Uterus (tissue), 3 donors: ENCODE measurements at regions not wholly inside any gene's neighbourhood (a gene's known extent, or its start where the extent isn't known, plus 50 kb on each side); places are given as distances from the start of the nearest gene placed in this dataset.

ENCODE experiments used
- DNase-seq, 2 donors: peaks; one replicate each; pipeline ENCODE4 v3.0.0-alpha.2; 2019 to 2020
- H3K27ac ChIP-seq, 2 donors: fragments of 200-600 bp; sonication (generic); 1 replicate in 1 of 2; 2 replicates in 1 of 2; pipeline ENCODE4 v1.5.1; 2016 to 2018
- H3K27me3 ChIP-seq, 2 donors: fragments of 200-600 bp; sonication (generic); one replicate each; pipeline ENCODE4 v1.5.1; 2018 to 2019; ENCODE audit warnings: control low read depth in 1 of 2
- H3K36me3 ChIP-seq, 2 donors: fragments of 200-600 bp; sonication (generic); one replicate each; pipeline ENCODE4 v1.5.1; 2019; ENCODE audit warnings: control low read depth in 1 of 2
- H3K4me1 ChIP-seq, 2 donors: fragments of 200-600 bp; sonication (generic); one replicate each; pipeline ENCODE4 v1.5.1; 2018 to 2019; ENCODE audit warnings: control low read depth in 1 of 2
- H3K4me3 ChIP-seq, 2 donors: fragments of 200-600 bp; sonication (generic); 1 replicate in 1 of 2; 2 replicates in 1 of 2; pipeline ENCODE4 v1.5.1; 2018 to 2019; ENCODE audit warnings: mild to moderate bottlenecking in 1 of 2
- H3K9me3 ChIP-seq, 2 donors: fragments of 200-600 bp; sonication (generic); one replicate each; pipeline ENCODE4 v1.5.1; 2019; ENCODE audit warnings: control low read depth in 1 of 2
- POLR2A ChIP-seq, 2 donors: fragments of 450-650 bp; IDR thresholded peaks; one replicate each; pipeline ENCODE4 v1.6.1; 2016; ENCODE audit warnings: antibody characterized with exemption in 2 of 2, mild to moderate bottlenecking in 1 of 2, moderate library complexity in 1 of 2
- intact Hi-C: fragments of 100-400 bp; cut with DNase I; formaldehyde crosslinking; loops from one replicate; pipeline ENCODE4 v1.15.1; 2023; ENCODE audit warnings: low total_unique reads
- TF ChIP-seq, protein P1 (sequence below), 4 experiments: fragments of 200-600 bp in 2 of 4; fragments of 450-650 bp in 2 of 4; sonication (generic) in 2 of 4; IDR thresholded peaks; one replicate each; pipeline ENCODE4 v1.5.1; 2016 to 2019; ENCODE audit warnings: antibody characterized with exemption in 4 of 4, mild to moderate bottlenecking in 2 of 4, moderate library complexity in 1 of 4
- donor health status: DM: yes; HTN: yes; CAD: no.

DNA sequence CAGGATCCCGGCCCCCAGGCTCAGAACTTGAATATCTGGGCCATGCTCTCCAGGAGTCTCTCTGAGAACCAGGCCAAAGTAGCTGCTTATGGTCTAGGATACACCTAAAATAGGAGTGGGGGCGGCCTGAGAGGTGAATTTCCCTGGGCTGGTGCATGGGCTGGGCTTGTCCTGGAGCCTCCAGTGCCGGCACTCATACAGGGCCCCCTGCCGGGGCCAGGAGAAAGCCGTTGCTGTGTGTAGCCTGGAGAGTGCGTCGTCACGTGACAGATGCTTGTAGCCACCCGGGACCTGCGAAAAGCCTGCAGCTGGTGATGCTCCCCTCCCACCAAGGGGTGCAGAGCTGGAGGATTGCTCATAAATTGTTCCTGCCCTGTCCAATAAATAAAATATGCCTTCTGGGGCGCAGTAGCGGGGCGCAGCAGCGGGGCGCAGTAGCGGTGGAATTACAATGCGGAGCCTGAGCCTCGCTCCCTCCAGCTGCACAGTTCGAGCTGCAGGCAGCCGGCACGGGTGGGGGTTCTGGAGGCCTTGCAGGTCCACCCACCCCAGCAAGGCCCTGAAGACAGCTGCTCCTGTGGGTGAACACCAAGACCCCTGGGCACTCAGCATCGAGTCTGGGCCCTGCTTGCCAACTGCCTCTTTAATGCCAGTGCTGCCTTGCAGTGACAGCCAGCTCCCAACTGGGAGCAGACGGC lies 289.9 kb downstream of the NDUFA10 start:
- no peaks in the 10 kb centered on the region for H3K9me3 ChIP-seq
- H3K27me3 ChIP-seq: no peaks in the 10 kb centered on the region
- H3K4me1 ChIP-seq: no peaks in the 10 kb centered on the region
- no peaks in the 10 kb centered on the region for H3K36me3 ChIP-seq
- DNase-seq: no peak
- TF ChIP-seq, protein P1, sequence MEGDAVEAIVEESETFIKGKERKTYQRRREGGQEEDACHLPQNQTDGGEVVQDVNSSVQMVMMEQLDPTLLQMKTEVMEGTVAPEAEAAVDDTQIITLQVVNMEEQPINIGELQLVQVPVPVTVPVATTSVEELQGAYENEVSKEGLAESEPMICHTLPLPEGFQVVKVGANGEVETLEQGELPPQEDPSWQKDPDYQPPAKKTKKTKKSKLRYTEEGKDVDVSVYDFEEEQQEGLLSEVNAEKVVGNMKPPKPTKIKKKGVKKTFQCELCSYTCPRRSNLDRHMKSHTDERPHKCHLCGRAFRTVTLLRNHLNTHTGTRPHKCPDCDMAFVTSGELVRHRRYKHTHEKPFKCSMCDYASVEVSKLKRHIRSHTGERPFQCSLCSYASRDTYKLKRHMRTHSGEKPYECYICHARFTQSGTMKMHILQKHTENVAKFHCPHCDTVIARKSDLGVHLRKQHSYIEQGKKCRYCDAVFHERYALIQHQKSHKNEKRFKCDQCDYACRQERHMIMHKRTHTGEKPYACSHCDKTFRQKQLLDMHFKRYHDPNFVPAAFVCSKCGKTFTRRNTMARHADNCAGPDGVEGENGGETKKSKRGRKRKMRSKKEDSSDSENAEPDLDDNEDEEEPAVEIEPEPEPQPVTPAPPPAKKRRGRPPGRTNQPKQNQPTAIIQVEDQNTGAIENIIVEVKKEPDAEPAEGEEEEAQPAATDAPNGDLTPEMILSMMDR (IDR thresholded peaks at IDR 0.05): peak in 1 of 4 experiments; percentile 34
- TF ChIP-seq POLR2A (IDR thresholded peaks at IDR 0.05): no peak
- H3K4me3 ChIP-seq: no peak overlapping the region
- intact Hi-C loops: no loop called here
- no peak overlapping the region for H3K27ac ChIP-seq

DNA sequence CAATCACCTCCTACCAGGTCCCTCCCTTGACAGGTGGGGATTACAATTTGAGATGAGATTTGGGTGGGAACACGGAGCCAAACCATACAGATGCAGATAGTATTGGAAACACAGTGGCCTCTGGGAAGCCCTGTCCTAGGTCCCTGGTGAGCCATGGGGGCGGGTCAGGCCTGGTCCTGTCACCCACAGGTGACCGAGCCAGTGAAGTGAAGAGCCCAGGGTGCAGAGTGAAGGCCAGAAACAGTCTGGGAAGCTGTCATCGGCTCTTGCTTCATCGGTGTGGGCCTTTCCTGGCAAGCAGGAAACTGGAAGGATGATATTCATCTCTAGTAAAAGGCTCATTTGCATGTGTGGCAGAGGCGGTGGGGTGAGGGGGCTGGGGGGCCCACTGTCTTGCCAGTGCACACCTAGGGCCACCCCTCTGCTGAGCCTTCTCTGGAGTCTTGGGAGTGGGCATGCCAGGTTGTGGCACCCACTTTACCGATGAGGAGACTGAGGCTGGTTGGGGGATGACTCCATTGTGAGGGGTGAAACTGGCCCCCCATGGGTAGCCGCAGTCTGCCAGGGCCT lies 290.6 kb downstream of the NDUFA10 start:
- Histone ChIP-seq H3K9me3 (no peaks in the 10 kb centered on the region), H3K27ac (no peak overlapping the region), H3K36me3 (no peaks in the 10 kb centered on the region), H3K4me1 (no peaks in the 10 kb centered on the region), H3K4me3 (no peak overlapping the region), H3K27me3 (no peaks in the 10 kb centered on the region)
- intact Hi-C loops: no loop called here
- no peak for DNase-seq
- no peak for TF ChIP-seq POLR2A (IDR thresholded peaks at IDR 0.05)
- TF ChIP-seq, protein P1 (IDR thresholded peaks at IDR 0.05): no peak

DNA sequence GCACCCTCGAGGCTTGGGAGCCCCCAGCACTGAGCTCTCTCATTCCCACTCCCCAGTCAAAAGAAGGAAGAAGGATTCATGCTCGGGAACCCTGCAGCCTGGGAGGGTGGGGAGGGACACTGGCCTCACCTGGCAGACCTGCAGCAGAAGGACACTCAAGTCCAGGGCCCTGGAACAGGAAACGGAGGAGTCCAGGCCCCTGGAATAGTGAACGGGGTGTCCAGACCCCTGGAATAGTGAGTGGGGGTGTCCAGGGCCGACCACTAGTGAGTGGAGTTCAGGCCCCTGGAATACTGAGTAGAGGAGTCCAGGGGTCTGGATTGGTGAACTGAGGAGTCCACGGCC lies 292.5 kb downstream of the NDUFA10 start:
- Histone ChIP-seq H3K9me3 (no peaks in the 10 kb centered on the region), H3K27ac (no peak overlapping the region), H3K36me3 (no peaks in the 10 kb centered on the region), H3K27me3 (no peaks in the 10 kb centered on the region), H3K4me3 (no peak overlapping the region), H3K4me1 (no peaks in the 10 kb centered on the region)
- intact Hi-C loops: no loop called here
- TF ChIP-seq, protein P1 (IDR thresholded peaks at IDR 0.05): no peak
- no peak for TF ChIP-seq POLR2A (IDR thresholded peaks at IDR 0.05)
- no peak for DNase-seq

DNA sequence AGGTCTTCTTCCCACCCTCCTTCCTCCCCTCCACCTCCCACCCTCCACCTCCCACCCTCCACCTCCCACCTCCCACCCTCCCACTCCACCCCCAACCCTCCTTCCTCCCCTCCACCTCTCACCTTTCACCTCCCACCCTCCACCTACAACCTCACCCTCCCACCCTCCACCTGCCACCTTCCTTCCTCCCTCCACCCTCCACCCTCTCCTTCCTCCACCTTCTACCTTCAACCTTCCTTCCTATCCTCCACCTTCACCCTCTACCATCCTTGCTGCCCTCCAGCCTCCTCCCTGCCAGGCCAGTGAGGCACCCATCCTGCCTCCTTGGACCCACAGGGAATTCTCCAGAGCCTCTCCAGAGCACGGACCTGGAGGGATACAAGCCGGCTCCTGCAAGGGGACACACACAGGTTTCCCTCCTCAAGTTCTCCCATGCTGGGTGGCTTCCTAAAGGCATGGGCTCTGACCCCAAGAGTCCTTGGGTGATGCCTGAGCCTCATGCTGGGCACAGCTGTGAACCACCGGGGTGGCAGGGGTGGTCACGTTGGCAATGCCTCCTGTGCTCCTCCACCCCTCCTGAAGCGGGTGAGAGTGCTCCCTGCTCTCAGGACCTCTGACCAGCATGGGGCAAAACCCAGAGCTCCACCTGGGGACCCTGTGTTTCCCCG lies 293.0 kb downstream of the NDUFA10 start:
- Histone ChIP-seq H3K27me3 (no peaks in the 10 kb centered on the region), H3K9me3 (no peaks in the 10 kb centered on the region), H3K4me3 (no peak overlapping the region), H3K4me1 (no peaks in the 10 kb centered on the region), H3K36me3 (no peaks in the 10 kb centered on the region), H3K27ac (no peak overlapping the region)
- intact Hi-C loops: no loop called here
- TF ChIP-seq, protein P1 (IDR thresholded peaks at IDR 0.05): no peak
- TF ChIP-seq POLR2A (IDR thresholded peaks at IDR 0.05): no peak
- DNase-seq: no peak

DNA sequence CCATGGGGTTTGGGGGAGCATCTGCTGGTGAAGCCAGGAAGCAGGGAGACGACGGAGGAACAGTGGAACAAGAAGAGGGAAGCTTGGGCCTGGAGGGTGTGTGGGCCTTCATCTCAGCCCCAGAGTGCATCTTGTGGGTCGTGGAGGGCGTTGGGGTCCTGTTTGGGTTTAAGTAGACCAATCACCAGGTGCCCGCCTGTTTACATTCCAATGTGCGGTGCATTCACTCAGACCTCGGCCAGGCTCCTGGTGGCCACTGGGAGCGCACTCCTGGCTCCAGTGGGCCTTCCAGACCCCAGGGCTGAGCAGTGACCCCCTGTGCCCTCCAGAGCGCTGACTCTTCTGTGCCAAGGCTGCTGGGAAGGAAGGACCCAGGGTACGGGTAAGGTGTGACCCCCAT lies 293.7 kb downstream of the NDUFA10 start:
- Histone ChIP-seq H3K4me3 (no peak overlapping the region), H3K27ac (no peak overlapping the region), H3K36me3 (no peaks in the 10 kb centered on the region), H3K4me1 (no peaks in the 10 kb centered on the region), H3K27me3 (no peaks in the 10 kb centered on the region), H3K9me3 (no peaks in the 10 kb centered on the region)
- no peak for TF ChIP-seq POLR2A (IDR thresholded peaks at IDR 0.05)
- DNase-seq: no peak
- intact Hi-C loops: no loop called here
